Psoas muscle (tissue), 7 donors: ENCODE measurements at regions not wholly inside any gene's neighbourhood (a gene's known extent, or its start where the extent isn't known, plus 50 kb on each side); places are given as distances from the start of the nearest gene placed in this dataset.

Experiments used
- ATAC-seq, 4 donors: fragments of 200-7000 bp; cut with Tn5 transposase; one replicate each; pipeline ENCODE4 v1.9.1; 2020; ENCODE audit warnings: moderate library complexity in 3 of 4, mild to moderate bottlenecking in 2 of 4
- DNase-seq, 2 donors: peaks; one replicate each; pipeline ENCODE4 v3.0.0-alpha.2; 2020
- H3K27ac ChIP-seq: fragments of 200-600 bp; one replicate; pipeline ENCODE4 v1.8.0; 2022
- H3K27me3 ChIP-seq, 3 donors: fragments of 200-600 bp in 1 of 3; one replicate each; pipeline versions ENCODE4 v1.6.1 to v1.8.0; 2013 to 2022; ENCODE audit warnings: low read length in 2 of 3, mild to moderate bottlenecking in 2 of 3, moderate library complexity in 1 of 3; ENCODE audit not compliant: insufficient read depth in 3 of 3
- H3K36me3 ChIP-seq, 2 donors: fragments of 200-600 bp in 1 of 2; one replicate each; pipeline versions ENCODE4 v1.6.1 to v1.8.0; 2013 to 2022; ENCODE audit warnings: low read depth in 1 of 2, mild to moderate bottlenecking in 1 of 2, moderate library complexity in 1 of 2; ENCODE audit not compliant: insufficient read depth in 1 of 2
- H3K4me1 ChIP-seq: fragments of 200-600 bp; one replicate; pipeline ENCODE4 v1.8.0; 2022
- H3K4me3 ChIP-seq: fragments of 200-600 bp; one replicate; pipeline ENCODE4 v1.8.0; 2022; ENCODE audit warnings: mild to moderate bottlenecking
- H3K9me3 ChIP-seq: fragments of 200-600 bp; one replicate; pipeline ENCODE4 v1.8.0; 2022
- WGBS, 3 donors: extraction: QIAGEN DNeasy Blood & Tissue Kit; methylation state at CpG; one replicate each; pipeline versions ENCODE4 v1.1.6 to v1.1.7; 2013; 5-methylcytosine and 5-hydroxymethylcytosine counted together
- intact Hi-C, 2 donors: fragments of 100-400 bp; cut with DNase I; formaldehyde crosslinking; loops; one replicate each; pipeline versions ENCODE4 v1.11.0 to v1.14.2; 2022
- TF ChIP-seq, protein P1 (sequence below): fragments of 200-600 bp; IDR thresholded peaks from one replicate; pipeline ENCODE4 v1.8.0; 2022; ENCODE audit warnings: antibody characterized with exemption
- donor health status: healthy with polysubstance abuse.
- donor health status: DM: no; HTN: no; CAD: no; lungs with moderate emphysema.
- donor health status: Bipolar disorder and iron deficiency.
- donor health status: healthy.
- donor health status: DM: yes; HTN: yes; CAD: no.
- donor health status: DM: no; HTN: no; CAD: no.
- donor health status: DM: yes; HTN: yes; CAD: no.

- peaks cover 12% of the 10 kb centered on the region for H3K9me3 ChIP-seq
- intact Hi-C loops = no loop called here
These were observed 83.5 kb downstream of the TMEM174 start for GRCh38 chr5:73256462-73256861.

DNA sequence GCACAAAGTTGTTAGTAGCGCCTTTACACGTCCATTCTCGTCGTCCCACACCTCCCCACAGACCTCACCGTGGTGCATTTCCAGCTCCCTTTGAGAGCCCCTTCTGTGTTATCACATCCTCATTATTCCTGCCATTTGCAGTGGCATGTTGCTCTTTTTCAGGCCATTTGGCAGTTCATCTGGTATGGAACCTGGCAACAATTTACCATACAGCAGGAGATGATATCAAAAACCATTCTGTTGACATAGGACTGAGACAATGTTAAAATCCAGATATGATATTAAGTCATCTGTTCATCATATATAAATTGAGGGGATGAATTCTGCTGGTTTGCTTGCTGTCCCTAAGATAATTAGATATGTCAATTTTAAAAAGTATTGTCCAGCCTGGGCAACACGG lies 83.0 kb downstream of the TMEM174 start:
- Histone ChIP-seq H3K4me1 (no peaks in the 10 kb centered on the region), H3K27me3 (peaks cover 4 to 11% (median 6%) of the 10 kb centered on the region in 3 donors), H3K36me3 (no peaks in the 10 kb centered on the region), H3K27ac (no peak overlapping the region), H3K4me3 (no peak overlapping the region), H3K9me3 (peaks cover 12% of the 10 kb centered on the region)
- WGBS, 3 donors = 49 to 57% (median 57%) methylated on average over 6 of the region's 6 CpGs
- ATAC-seq (no peak), DNase-seq (no peak)
- intact Hi-C loops = no loop called here
- TF ChIP-seq, protein P1, sequence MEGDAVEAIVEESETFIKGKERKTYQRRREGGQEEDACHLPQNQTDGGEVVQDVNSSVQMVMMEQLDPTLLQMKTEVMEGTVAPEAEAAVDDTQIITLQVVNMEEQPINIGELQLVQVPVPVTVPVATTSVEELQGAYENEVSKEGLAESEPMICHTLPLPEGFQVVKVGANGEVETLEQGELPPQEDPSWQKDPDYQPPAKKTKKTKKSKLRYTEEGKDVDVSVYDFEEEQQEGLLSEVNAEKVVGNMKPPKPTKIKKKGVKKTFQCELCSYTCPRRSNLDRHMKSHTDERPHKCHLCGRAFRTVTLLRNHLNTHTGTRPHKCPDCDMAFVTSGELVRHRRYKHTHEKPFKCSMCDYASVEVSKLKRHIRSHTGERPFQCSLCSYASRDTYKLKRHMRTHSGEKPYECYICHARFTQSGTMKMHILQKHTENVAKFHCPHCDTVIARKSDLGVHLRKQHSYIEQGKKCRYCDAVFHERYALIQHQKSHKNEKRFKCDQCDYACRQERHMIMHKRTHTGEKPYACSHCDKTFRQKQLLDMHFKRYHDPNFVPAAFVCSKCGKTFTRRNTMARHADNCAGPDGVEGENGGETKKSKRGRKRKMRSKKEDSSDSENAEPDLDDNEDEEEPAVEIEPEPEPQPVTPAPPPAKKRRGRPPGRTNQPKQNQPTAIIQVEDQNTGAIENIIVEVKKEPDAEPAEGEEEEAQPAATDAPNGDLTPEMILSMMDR = no peak

More at GRCh38 chr5:73256462-73256861, 83.5 kb downstream of the TMEM174 start:
- WGBS, 3 donors = 80 to 91% (median 81%) methylated on average over 2 of the region's 2 CpGs
- ATAC-seq (no peak), DNase-seq (no peak)
- TF ChIP-seq, protein P1 = no peak
- H3K27me3 ChIP-seq = peaks cover 4 to 11% (median 6%) of the 10 kb centered on the region in 3 donors
- H3K36me3 ChIP-seq = no peaks in the 10 kb centered on the region
- no peak overlapping the region for H3K27ac ChIP-seq
- H3K4me1 ChIP-seq = no peaks in the 10 kb centered on the region
- no peak overlapping the region for H3K4me3 ChIP-seq

DNA sequence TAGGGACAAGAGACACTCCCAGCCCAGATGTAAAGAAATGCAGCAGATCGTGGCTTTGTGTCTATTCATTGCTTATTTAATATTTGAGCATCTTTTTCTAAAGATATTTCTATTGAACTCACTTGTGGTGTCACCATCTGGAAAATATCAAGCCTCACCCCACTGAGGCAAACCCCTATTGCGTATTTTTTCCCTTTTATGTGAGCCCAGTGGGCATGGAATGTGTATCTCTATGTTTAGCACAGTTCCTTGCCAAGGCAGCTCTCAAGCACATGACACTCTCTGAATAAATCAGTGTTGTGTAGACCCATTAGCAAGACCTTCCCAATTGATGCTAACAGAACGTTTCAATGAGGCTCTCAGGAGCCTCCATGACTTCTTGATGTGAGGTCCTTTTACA lies 81.6 kb downstream of the TMEM174 start:
- H3K36me3 ChIP-seq = no peaks in the 10 kb centered on the region
- peaks cover 12% of the 10 kb centered on the region for H3K9me3 ChIP-seq
- TF ChIP-seq, protein P1 = no peak
- no peak overlapping the region for H3K27ac ChIP-seq
- intact Hi-C loops = no loop called here
- DNase-seq = no peak
- H3K4me1 ChIP-seq = no peaks in the 10 kb centered on the region
- WGBS, 3 donors = 42 to 52% (median 50%) methylated on average over 3 of the region's 3 CpGs
- H3K27me3 ChIP-seq = peaks cover 4 to 10% (median 6%) of the 10 kb centered on the region in 3 donors
- H3K4me3 ChIP-seq = no peak overlapping the region
- ATAC-seq = no peak

DNA sequence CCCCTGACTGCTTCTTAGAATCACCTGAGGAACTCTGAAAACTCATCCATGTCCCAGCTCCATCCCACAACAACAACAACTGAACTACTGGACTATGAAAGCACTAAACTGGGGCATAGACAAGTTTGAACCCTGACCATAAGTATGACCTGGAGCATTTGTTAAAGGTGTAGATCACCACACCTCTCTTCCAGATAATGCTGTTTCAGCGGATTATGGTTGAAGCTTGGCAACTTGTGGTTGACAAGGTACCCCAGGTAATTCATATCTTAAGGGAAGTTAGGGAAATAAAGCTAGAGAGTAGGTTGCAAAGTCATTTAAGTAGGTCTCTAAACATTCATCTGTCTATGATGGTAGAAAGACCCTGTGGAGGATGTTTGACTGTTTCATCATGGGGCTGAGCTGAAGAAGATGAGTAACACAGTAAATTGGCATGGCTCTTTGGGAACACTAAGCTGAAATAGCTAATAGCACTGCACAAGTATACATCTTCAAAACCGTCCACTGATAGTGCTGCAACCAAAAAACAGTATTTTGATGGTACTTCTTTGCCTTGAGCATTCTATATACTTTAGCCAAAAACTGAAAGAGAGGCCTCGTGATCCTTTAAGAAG lies 80.2 kb downstream of the TMEM174 start:
- H3K27me3 ChIP-seq = peaks cover 4 to 9% (median 8%) of the 10 kb centered on the region in 3 donors
- WGBS, 3 donors = 79 to 93% (median 88%) methylated on average over 3 of the region's 3 CpGs
- intact Hi-C loops = no loop called here
- H3K36me3 ChIP-seq = no peaks in the 10 kb centered on the region
- no peak overlapping the region for H3K27ac ChIP-seq
- TF ChIP-seq, protein P1 = no peak
- peaks cover 12% of the 10 kb centered on the region for H3K9me3 ChIP-seq
- no peak for DNase-seq
- ATAC-seq = no peak
- H3K4me1 ChIP-seq = no peaks in the 10 kb centered on the region
- no peak overlapping the region for H3K4me3 ChIP-seq

- WGBS, 3 donors = 33 to 46% (median 44%) methylated on average over 2 of the region's 2 CpGs
- TF ChIP-seq, protein P1 = no peak
- ATAC-seq = no peak
- DNase-seq = no peak
- Histone ChIP-seq H3K36me3 (no peaks in the 10 kb centered on the region), H3K9me3 (no peaks in the 10 kb centered on the region), H3K27me3 (peaks cover 0 to 9% (median 2%) of the 10 kb centered on the region in 3 donors), H3K4me1 (no peaks in the 10 kb centered on the region), H3K27ac (no peak overlapping the region), H3K4me3 (no peak overlapping the region)
- intact Hi-C loops = no loop called here
These were observed 77.7 kb downstream of the TMEM174 start for GRCh38 chr5:73250645-73251044.
